PC-3 (cell line): ENCODE measurements at regions not wholly inside any gene's neighbourhood (a gene's known extent, or its start where the extent isn't known, plus 50 kb on each side); places are given as distances from the start of the nearest gene placed in this dataset.

ENCODE experiments used
- CTCF ChIP-seq: fragments of 300-600 bp; sonication (generic); conservative IDR thresholded peaks from 2 replicates; pipeline ENCODE4 v1.5.1; 2017; ENCODE audit warnings: antibody characterized with exemption, low read depth, mild to moderate bottlenecking, low read length
- EZH2 ChIP-seq: fragments of 300-600 bp; sonication (generic); IDR thresholded peaks from one replicate; pipeline ENCODE4 v1.6.1; 2017; ENCODE audit warnings: antibody characterized with exemption, mild to moderate bottlenecking, low read length; ENCODE audit not compliant: unreplicated experiment

DNA sequence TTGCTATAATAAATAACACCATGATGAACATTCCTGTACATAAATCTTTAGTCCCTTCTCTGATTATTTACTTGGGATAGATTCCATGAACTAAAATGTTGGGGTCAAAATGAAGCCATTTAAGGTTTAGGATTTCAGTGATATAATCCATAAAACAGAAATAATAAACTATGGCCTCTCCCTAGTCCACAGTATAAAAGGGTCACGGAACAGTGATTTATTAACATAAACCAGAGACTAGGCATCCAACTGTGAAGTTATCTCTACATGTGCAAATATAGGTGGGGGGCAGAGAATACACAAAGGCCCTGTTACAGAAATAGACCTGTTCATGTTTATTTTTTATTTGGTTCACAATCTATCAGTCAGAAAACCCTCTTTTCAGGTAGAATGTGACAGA lies 499.1 kb upstream of the SLIT2 start:
- TF ChIP-seq CTCF (no peak), EZH2 (no peak)
